ENCODE measurements at regions not wholly inside any gene's neighbourhood (a gene's known extent, or its start where the extent isn't known, plus 50 kb on each side); places are given as distances from the start of the nearest gene placed in this dataset.
"Not testable (repeated sequence)": the region's sequence is repeated elsewhere in the genome, so short reads cannot be mapped to it uniquely, and the experiment has no call there.

DNA sequence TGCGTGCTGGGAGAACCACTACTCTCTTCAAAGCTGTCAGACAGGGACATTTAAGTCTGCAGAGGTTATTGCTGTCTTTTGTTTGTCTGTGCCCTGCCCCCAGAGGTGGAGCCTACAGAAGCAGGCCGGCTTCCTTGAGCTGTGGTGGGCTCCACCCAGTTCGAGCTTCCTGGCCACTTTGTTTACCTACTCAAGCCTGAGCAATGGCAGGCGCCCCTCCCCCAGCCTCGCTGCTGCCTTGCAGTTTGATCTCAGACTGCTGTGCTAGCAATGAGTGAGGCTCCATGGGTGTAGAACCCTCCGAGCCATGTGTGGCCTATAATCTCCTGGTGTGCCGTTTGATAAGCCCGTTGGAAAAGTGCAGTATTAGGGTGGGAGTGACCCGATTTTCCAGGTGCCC is 542.5 kb upstream of the KLF4 start:
- not testable (repeated sequence) for H3K4me3 ChIP-seq (ENCODE audit: low read depth in 1 of 2, low read length in 2 of 2); H3K9me3 ChIP-seq (ENCODE audit: low read length); H3K27ac ChIP-seq (ENCODE audit: low read depth, low read length); H3K36me3 ChIP-seq (ENCODE audit: insufficient read depth, low read length); H3K9ac ChIP-seq (ENCODE audit: low read length); H3K27me3 ChIP-seq (ENCODE audit: control insufficient read depth in 1 of 2, insufficient read depth in 2 of 2, low read length in 2 of 2)
- H3K4me1 ChIP-seq (ENCODE audit: insufficient read depth, low read length) = peaks cover 14% of the 10 kb centered on the region

DNA sequence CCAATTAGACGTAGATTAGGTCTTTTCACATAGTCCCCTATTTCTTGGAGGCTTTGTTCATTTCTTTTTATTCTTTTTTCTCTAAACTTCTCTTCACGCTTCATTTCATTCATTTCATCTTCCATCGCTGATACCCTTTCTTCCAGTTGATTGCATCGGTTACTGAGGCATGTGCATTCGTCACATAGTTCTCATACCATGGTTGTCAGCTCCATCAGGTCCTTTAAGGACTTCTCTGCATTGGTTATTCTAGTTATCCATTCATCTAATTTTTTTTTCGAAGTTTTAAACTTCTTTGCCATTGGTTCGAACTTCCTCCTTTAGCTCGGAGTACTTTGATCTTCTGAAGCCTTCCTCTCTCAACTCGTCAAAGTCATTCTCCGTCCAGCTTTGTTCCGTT is 541.7 kb upstream of the KLF4 start:
- not testable (repeated sequence) for H3K36me3 ChIP-seq (ENCODE audit: insufficient read depth, low read length); H3K9ac ChIP-seq (ENCODE audit: low read length); H3K9me3 ChIP-seq (ENCODE audit: low read length); H3K27me3 ChIP-seq (ENCODE audit: control insufficient read depth in 1 of 2, insufficient read depth in 2 of 2, low read length in 2 of 2); H3K4me3 ChIP-seq (ENCODE audit: low read depth in 1 of 2, low read length in 2 of 2); H3K27ac ChIP-seq (ENCODE audit: low read depth, low read length)
- H3K4me1 ChIP-seq (ENCODE audit: insufficient read depth, low read length) = peaks cover 14% of the 10 kb centered on the region

DNA sequence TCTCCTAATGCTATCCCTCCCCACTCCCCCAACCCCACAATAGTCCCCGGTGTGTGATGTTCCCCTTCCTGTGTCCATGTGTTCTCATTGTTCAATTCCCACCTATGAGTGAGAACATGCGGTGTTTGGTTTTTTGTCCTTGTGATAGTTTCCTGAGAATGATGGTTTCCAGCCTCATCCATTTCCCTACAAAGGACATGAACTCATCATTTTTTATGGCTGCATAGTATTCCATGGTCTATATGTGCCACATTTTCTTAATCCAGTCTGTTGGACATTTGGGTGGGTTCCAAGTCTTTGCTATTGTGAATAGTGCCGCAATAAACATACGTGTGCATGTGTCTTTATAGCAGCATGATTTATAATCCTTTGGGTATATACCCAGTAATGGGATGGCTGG is 537.1 kb upstream of the KLF4 start:
- not testable (repeated sequence) for H3K27me3 ChIP-seq (ENCODE audit: control insufficient read depth in 1 of 2, insufficient read depth in 2 of 2, low read length in 2 of 2); H3K27ac ChIP-seq (ENCODE audit: low read depth, low read length); H3K9me3 ChIP-seq (ENCODE audit: low read length); H3K36me3 ChIP-seq (ENCODE audit: insufficient read depth, low read length); H3K4me3 ChIP-seq (ENCODE audit: low read depth in 1 of 2, low read length in 2 of 2); H3K9ac ChIP-seq (ENCODE audit: low read length); H3K4me1 ChIP-seq (ENCODE audit: insufficient read depth, low read length)

DNA sequence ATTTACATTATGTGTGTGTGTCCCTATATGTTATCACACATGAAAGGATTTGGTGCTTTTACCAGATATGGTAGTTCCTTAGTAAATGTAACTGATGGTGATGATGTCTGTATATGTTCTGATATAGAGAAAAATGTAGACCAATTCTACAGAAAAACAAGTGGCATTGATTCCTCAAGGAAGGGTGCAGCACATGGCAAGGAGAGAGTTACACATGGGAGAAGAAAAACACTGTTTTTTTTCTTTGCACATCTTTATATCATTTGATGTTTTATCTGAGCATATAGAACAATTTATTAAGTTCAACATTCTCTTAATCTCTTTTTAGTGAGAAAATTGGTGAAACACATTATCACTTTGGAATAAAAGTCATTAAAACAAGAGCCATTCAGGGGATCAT is 535.0 kb upstream of the KLF4 start:
- H3K4me1 ChIP-seq (ENCODE audit: insufficient read depth, low read length) = no peaks in the 10 kb centered on the region
- H3K27me3 ChIP-seq (ENCODE audit: control insufficient read depth in 1 of 2, insufficient read depth in 2 of 2, low read length in 2 of 2) = no peaks in the 10 kb centered on the region
- no peak overlapping the region for H3K9ac ChIP-seq (ENCODE audit: low read length)
- no peaks in the 10 kb centered on the region for H3K36me3 ChIP-seq (ENCODE audit: insufficient read depth, low read length)
- H3K4me3 ChIP-seq (ENCODE audit: low read depth in 1 of 2, low read length in 2 of 2) = no peak overlapping the region
- no peak overlapping the region for H3K27ac ChIP-seq (ENCODE audit: low read depth, low read length)
- no peaks in the 10 kb centered on the region for H3K9me3 ChIP-seq (ENCODE audit: low read length)

- no peaks in the 10 kb centered on the region for H3K27me3 ChIP-seq (ENCODE audit: control insufficient read depth in 1 of 2, insufficient read depth in 2 of 2, low read length in 2 of 2)
- H3K36me3 ChIP-seq (ENCODE audit: insufficient read depth, low read length) = no peaks in the 10 kb centered on the region
- H3K4me3 ChIP-seq (ENCODE audit: low read depth in 1 of 2, low read length in 2 of 2) = no peak overlapping the region
- no peak overlapping the region for H3K9ac ChIP-seq (ENCODE audit: low read length)
- no peaks in the 10 kb centered on the region for H3K9me3 ChIP-seq (ENCODE audit: low read length)
- no peak overlapping the region for H3K27ac ChIP-seq (ENCODE audit: low read depth, low read length)
- no peaks in the 10 kb centered on the region for H3K4me1 ChIP-seq (ENCODE audit: insufficient read depth, low read length)
These were observed 532.8 kb upstream of the KLF4 start for GRCh38 chr9:108022246-108022935.

GRCh38 chr9:108021096-108021710 is 531.6 kb upstream of the KLF4 start:
- Histone ChIP-seq H3K27ac (ENCODE audit: low read depth, low read length) (no peak overlapping the region), H3K27me3 (ENCODE audit: control insufficient read depth in 1 of 2, insufficient read depth in 2 of 2, low read length in 2 of 2) (no peaks in the 10 kb centered on the region), H3K4me3 (ENCODE audit: low read depth in 1 of 2, low read length in 2 of 2) (no peak overlapping the region), H3K36me3 (ENCODE audit: insufficient read depth, low read length) (no peaks in the 10 kb centered on the region), H3K9me3 (ENCODE audit: low read length) (no peaks in the 10 kb centered on the region), H3K9ac (ENCODE audit: low read length) (no peak overlapping the region), H3K4me1 (ENCODE audit: insufficient read depth, low read length) (no peaks in the 10 kb centered on the region)

DNA sequence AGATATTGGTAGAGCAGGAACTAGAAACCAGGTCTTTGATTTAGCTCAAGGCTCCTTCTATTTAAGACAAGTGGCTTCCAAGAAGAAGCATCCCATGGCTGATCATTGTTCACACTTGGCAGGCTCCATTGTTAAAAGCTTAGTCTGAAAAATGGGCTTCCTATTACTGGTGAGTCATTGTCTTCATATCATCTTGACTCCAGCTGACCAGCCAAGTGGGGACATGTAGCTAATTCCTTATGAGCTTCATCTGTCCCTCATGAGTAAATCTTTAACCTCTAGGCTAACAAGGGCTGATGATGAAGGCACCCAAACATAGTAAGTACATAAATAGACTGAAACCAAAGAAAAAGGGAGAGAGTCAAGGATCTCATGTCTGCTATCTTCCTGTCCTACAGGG is 530.3 kb upstream of the KLF4 start:
- Histone ChIP-seq H3K9ac (ENCODE audit: low read length) (no peak overlapping the region), H3K27me3 (ENCODE audit: control insufficient read depth in 1 of 2, insufficient read depth in 2 of 2, low read length in 2 of 2) (no peaks in the 10 kb centered on the region), H3K4me1 (ENCODE audit: insufficient read depth, low read length) (no peaks in the 10 kb centered on the region), H3K36me3 (ENCODE audit: insufficient read depth, low read length) (no peaks in the 10 kb centered on the region), H3K9me3 (ENCODE audit: low read length) (no peaks in the 10 kb centered on the region), H3K4me3 (ENCODE audit: low read depth in 1 of 2, low read length in 2 of 2) (no peak overlapping the region), H3K27ac (ENCODE audit: low read depth, low read length) (no peak overlapping the region)

DNA sequence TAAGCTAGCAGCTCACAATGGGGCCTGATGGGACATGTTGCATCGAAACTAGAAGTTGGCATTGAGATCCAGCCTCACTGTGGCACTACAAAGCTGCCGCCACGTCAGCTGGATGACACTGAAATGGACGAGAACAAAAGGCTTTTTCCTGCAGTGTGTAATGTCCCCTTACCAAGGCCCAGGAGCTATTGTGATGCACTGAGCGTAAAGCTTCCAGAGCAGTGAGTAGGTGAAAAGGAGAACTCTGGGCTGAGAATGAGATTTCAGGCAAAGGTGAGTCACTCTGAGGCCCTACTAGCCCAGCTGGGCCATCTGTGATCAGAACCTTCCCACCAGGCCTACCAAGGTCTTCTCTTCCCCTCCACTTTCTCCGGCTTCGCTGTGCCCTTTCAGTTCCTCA is 528.1 kb upstream of the KLF4 start:
- Histone ChIP-seq H3K27me3 (ENCODE audit: control insufficient read depth in 1 of 2, insufficient read depth in 2 of 2, low read length in 2 of 2) (no peaks in the 10 kb centered on the region), H3K36me3 (ENCODE audit: insufficient read depth, low read length) (no peaks in the 10 kb centered on the region), H3K4me1 (ENCODE audit: insufficient read depth, low read length) (no peaks in the 10 kb centered on the region), H3K27ac (ENCODE audit: low read depth, low read length) (no peak overlapping the region), H3K4me3 (ENCODE audit: low read depth in 1 of 2, low read length in 2 of 2) (no peak overlapping the region), H3K9ac (ENCODE audit: low read length) (no peak overlapping the region), H3K9me3 (ENCODE audit: low read length) (no peaks in the 10 kb centered on the region)

- no peak overlapping the region for H3K9ac ChIP-seq (ENCODE audit: low read length)
- no peaks in the 10 kb centered on the region for H3K27me3 ChIP-seq (ENCODE audit: control insufficient read depth in 1 of 2, insufficient read depth in 2 of 2, low read length in 2 of 2)
- H3K4me1 ChIP-seq (ENCODE audit: insufficient read depth, low read length) = no peaks in the 10 kb centered on the region
- no peak overlapping the region for H3K27ac ChIP-seq (ENCODE audit: low read depth, low read length)
- H3K4me3 ChIP-seq (ENCODE audit: low read depth in 1 of 2, low read length in 2 of 2) = no peak overlapping the region
- H3K9me3 ChIP-seq (ENCODE audit: low read length) = no peaks in the 10 kb centered on the region
- no peaks in the 10 kb centered on the region for H3K36me3 ChIP-seq (ENCODE audit: insufficient read depth, low read length)
These were observed 526.9 kb upstream of the KLF4 start for GRCh38 chr9:108016446-108016845.

GRCh38 chr9:108015690-108016089 is 526.1 kb upstream of the KLF4 start:
- no peak overlapping the region for H3K4me3 ChIP-seq (ENCODE audit: low read depth in 1 of 2, low read length in 2 of 2)
- H3K27me3 ChIP-seq (ENCODE audit: control insufficient read depth in 1 of 2, insufficient read depth in 2 of 2, low read length in 2 of 2) = no peaks in the 10 kb centered on the region
- no peaks in the 10 kb centered on the region for H3K4me1 ChIP-seq (ENCODE audit: insufficient read depth, low read length)
- H3K9me3 ChIP-seq (ENCODE audit: low read length) = no peaks in the 10 kb centered on the region
- H3K9ac ChIP-seq (ENCODE audit: low read length) = no peak overlapping the region
- H3K36me3 ChIP-seq (ENCODE audit: insufficient read depth, low read length) = no peaks in the 10 kb centered on the region
- H3K27ac ChIP-seq (ENCODE audit: low read depth, low read length) = no peak overlapping the region

DNA sequence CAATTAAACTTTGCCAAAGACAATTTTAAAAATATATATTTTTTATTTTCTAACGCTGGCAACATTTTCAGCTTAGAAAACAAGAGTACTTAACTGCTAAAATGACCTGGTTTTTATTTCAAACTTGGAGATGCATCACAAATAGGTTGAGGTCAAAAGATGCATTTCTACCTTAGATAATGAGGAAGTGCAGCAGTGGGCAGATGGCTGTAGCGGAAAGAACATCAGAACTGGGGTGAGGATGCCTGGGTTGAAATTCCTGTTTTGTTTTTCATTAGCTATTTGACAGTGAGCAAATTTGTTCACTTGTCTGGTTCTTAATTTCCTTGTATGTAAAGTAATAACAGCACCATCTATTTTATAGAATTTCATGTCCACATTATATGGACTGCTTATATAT is 524.8 kb upstream of the KLF4 start:
- Histone ChIP-seq H3K9ac (ENCODE audit: low read length) (no peak overlapping the region), H3K27me3 (ENCODE audit: control insufficient read depth in 1 of 2, insufficient read depth in 2 of 2, low read length in 2 of 2) (no peaks in the 10 kb centered on the region), H3K36me3 (ENCODE audit: insufficient read depth, low read length) (no peaks in the 10 kb centered on the region), H3K27ac (ENCODE audit: low read depth, low read length) (no peak overlapping the region), H3K4me1 (ENCODE audit: insufficient read depth, low read length) (no peaks in the 10 kb centered on the region), H3K4me3 (ENCODE audit: low read depth in 1 of 2, low read length in 2 of 2) (no peak overlapping the region), H3K9me3 (ENCODE audit: low read length) (no peaks in the 10 kb centered on the region)

Measured in muscle layer of colon (tissue), 2 donors.